ENCODE measurements at regions not wholly inside any gene's neighbourhood (a gene's known extent, or its start where the extent isn't known, plus 50 kb on each side); places are given as distances from the start of the nearest gene placed in this dataset.

DNA sequence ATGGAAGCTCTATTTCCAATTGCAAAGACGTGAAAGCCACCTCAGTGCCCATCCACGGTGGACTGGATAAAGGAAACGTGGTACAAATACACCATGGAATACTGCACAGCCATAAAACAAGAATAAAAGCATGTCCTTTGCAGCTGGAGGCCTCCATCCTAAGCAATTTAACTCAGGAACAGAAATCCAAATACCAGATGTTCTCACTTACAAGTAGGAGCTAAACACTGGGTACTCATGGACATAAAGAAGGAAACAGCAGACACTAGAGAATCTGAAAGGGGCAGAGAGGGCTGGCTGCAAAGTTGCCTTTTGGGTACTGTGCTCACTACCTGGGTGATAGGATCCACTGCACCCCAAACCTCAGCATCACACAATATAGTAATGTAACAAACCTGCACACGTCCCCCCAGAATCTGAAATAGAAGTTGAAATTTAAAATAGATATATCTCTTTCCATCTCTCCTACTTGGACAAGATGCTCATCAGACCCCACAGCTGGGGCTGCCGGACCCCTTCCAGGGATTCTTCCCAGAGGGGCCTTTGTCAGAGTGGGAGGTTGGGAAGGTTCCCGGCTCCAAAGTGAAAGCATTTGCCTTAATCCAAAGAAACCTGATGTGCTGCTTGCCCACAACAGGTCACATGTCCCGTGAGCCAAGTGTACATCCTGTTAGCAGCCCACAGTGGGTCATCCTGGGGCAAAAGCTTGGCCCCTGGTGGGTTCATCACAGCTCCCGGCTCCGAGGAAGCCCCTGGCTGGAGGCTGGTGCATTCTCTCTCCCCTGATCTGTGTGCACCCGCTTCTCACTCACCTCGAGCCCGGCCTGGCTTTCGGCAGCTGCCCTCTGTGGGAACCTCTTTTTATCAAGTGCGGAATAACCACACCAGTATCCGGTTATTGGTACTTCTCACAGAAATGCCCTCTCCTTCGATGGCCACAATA lies 172.3 kb upstream of the PPP2R2D start:
- H3K27ac ChIP-seq, result no peak overlapping the region
- no peak for DNase-seq
- intact Hi-C loops (cut with DNase I; ENCODE audit: low total_unique reads), result no loop called here
- no peak for TF ChIP-seq POLR2A (IDR thresholded peaks at IDR 0.05)
- TF ChIP-seq, protein P1, sequence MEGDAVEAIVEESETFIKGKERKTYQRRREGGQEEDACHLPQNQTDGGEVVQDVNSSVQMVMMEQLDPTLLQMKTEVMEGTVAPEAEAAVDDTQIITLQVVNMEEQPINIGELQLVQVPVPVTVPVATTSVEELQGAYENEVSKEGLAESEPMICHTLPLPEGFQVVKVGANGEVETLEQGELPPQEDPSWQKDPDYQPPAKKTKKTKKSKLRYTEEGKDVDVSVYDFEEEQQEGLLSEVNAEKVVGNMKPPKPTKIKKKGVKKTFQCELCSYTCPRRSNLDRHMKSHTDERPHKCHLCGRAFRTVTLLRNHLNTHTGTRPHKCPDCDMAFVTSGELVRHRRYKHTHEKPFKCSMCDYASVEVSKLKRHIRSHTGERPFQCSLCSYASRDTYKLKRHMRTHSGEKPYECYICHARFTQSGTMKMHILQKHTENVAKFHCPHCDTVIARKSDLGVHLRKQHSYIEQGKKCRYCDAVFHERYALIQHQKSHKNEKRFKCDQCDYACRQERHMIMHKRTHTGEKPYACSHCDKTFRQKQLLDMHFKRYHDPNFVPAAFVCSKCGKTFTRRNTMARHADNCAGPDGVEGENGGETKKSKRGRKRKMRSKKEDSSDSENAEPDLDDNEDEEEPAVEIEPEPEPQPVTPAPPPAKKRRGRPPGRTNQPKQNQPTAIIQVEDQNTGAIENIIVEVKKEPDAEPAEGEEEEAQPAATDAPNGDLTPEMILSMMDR (IDR thresholded peaks at IDR 0.05), result no peak
- H3K4me3 ChIP-seq, result no peak overlapping the region
- peaks cover 0 to 5% of the 10 kb centered on the region in 2 donors for H3K4me1 ChIP-seq
- H3K9me3 ChIP-seq, result no peaks in the 10 kb centered on the region
- H3K27me3 ChIP-seq, result no peaks in the 10 kb centered on the region
- H3K36me3 ChIP-seq, result no peaks in the 10 kb centered on the region

DNA sequence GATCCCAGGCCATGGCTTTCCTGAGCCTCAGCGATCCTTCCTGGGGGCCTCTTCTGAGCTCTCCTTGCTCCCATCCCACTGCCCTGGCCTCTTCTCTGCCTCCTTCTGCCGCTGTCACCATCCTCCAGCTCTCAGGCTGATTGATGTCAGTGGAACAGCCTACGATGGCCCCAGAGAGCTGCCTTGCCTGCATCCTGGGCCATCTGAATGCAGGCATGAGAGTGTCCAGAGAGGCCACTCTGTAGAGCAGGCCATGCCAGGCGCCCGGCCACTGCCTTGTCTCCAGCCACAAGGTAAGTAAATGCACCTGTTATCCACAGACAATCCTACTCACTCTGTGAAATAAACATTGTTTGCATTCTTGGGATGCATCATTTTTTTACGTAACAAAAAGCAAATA lies 171.4 kb upstream of the PPP2R2D start:
- no peak overlapping the region for H3K4me3 ChIP-seq
- no peaks in the 10 kb centered on the region for H3K9me3 ChIP-seq
- H3K4me1 ChIP-seq, result peaks cover 0 to 5% of the 10 kb centered on the region in 2 donors
- no peak for DNase-seq
- intact Hi-C loops (cut with DNase I; ENCODE audit: low total_unique reads), result no loop called here
- H3K36me3 ChIP-seq, result no peaks in the 10 kb centered on the region
- H3K27ac ChIP-seq, result no peak overlapping the region
- H3K27me3 ChIP-seq, result no peaks in the 10 kb centered on the region
- no peak for TF ChIP-seq POLR2A (IDR thresholded peaks at IDR 0.05)
- TF ChIP-seq, protein P1 (IDR thresholded peaks at IDR 0.05), result no peak

DNA sequence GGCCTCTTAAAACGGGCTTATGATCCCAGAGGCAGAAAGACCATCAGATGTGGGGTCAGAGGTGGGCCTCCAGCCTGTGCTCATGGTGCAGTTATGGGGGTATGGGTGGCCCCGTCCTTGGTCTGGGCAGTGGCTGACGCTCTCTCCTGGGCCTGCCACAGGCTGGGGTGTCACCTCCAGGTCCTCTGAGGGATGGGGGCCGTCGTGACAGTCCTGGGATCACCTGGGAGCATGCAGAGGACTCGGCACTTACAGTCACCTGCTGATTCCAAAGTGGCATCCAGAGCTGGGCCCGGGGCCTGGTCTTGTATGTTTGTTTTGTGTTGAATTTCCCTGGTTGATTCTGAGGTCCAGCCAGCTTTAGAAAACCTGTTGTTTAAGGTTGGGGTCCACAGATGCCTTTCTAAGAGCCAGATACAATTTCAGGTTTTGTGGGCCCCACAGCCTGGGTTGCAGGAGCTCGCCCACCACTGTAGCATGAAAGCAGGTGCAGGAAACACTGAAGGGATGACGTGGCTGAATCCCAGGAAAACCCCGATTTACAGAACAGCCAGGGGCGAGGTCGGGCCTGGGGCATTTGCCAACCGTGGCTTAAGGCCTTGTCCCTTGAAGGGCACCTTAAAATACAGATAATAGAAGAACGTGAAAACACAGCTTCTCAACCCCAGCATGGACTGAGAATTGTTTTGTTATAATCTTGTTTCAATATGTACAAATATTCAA lies 170.7 kb upstream of the PPP2R2D start:
- Histone ChIP-seq H3K9me3 (no peaks in the 10 kb centered on the region), H3K27ac (no peak overlapping the region), H3K4me1 (peaks cover 0 to 5% of the 10 kb centered on the region in 2 donors), H3K27me3 (no peaks in the 10 kb centered on the region), H3K4me3 (no peak overlapping the region), H3K36me3 (no peaks in the 10 kb centered on the region)
- DNase-seq, result no peak
- intact Hi-C loops (cut with DNase I; ENCODE audit: low total_unique reads), result no loop called here
- TF ChIP-seq, protein P1 (IDR thresholded peaks at IDR 0.05), result no peak
- TF ChIP-seq POLR2A (IDR thresholded peaks at IDR 0.05), result no peak

DNA sequence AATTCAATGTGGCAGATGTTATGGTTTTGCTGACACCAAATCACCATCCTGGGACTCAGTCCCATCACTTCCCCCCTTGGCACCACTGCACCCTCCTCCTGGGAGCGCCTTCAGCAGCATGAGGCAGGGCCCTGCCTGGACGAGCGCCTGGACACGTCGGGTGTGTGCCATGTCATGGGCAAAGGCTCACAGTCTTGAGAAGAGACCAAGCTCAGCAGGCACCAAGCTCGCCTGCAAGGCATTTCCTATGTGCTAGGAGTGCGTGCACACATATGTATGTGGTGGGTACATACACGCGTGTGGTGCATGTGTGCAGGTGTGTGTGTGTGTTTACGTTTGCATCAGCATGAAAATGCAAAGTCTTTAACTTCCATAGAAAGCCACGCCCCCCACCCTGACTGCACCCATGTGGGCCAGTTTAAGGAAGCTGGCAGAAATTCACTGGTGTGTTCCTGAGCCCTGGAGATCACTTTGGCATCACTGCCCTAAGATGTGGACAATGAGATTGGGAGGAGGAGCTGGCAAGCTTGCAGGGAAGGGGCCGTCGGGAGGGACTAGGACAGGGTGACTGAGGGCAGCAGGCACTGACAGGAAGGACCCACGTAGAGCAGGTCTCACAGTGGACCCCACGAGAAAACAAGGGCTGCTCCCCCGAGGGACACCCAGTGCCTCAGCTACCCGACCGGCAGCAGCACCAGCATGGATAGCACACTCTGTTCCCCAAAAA lies 169.9 kb upstream of the PPP2R2D start:
- H3K27ac ChIP-seq, result no peak overlapping the region
- intact Hi-C loops (cut with DNase I; ENCODE audit: low total_unique reads), result no loop called here
- no peak for DNase-seq
- H3K36me3 ChIP-seq, result no peaks in the 10 kb centered on the region
- H3K4me3 ChIP-seq, result no peak overlapping the region
- peaks cover 0 to under 1% of the 10 kb centered on the region in 2 donors for H3K4me1 ChIP-seq
- no peak for TF ChIP-seq POLR2A (IDR thresholded peaks at IDR 0.05)
- TF ChIP-seq, protein P1 (IDR thresholded peaks at IDR 0.05), result no peak
- no peaks in the 10 kb centered on the region for H3K9me3 ChIP-seq
- no peaks in the 10 kb centered on the region for H3K27me3 ChIP-seq

Data from uterus (tissue), 3 donors.